WTC11 (cell line): ENCODE measurements at regions not wholly inside any gene's neighbourhood (a gene's known extent, or its start where the extent isn't known, plus 50 kb on each side); places are given as distances from the start of the nearest gene placed in this dataset.

Source experiments
- TF ChIP-seq, protein P1 (sequence below): sonication (generic); formaldehyde crosslinking; IDR thresholded peaks from 2 replicates; pipeline ENCODE4 v1.8.1; 2023; ENCODE audit warnings: mild to moderate bottlenecking, missing genetic modification reagents, moderate library complexity
- TF ChIP-seq, protein P2 (sequence below): fragments of 200-600 bp; IDR thresholded peaks from 2 replicates; pipeline ENCODE4 v1.8.0; 2022; ENCODE audit warnings: antibody characterized with exemption
- TF ChIP-seq, protein P3 (sequence below): sonication (generic); formaldehyde crosslinking; IDR thresholded peaks from 2 replicates; pipeline ENCODE4 v1.8.0; 2022; ENCODE audit warnings: mild to moderate bottlenecking, missing genetic modification reagents
- TF ChIP-seq, protein P4 (sequence below): sonication (generic); formaldehyde crosslinking; IDR thresholded peaks from 2 replicates; pipeline ENCODE4 v1.8.1; 2022; ENCODE audit warnings: mild to moderate bottlenecking, missing genetic modification reagents, moderate library complexity, borderline replicate concordance

DNA sequence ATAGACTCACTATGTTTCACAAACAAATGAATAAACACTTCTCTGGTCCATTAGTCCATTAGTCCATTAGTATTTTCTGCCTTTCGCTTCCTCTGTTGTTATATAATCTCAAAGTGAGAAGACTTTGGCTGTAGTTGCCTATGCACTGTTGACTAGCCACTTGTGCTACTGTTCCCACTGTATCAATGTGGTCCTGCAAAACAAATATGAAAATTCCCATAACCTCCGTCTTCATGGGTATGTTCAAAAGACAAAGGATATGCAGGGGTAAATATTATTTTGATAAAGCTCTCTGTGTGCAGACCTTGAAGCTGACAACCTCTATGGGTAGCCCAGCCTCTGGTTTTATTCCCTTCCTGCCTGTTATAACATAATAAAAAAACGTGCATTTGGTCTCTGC is 77.8 kb downstream of the DIO2 start:
- TF ChIP-seq, protein P1, sequence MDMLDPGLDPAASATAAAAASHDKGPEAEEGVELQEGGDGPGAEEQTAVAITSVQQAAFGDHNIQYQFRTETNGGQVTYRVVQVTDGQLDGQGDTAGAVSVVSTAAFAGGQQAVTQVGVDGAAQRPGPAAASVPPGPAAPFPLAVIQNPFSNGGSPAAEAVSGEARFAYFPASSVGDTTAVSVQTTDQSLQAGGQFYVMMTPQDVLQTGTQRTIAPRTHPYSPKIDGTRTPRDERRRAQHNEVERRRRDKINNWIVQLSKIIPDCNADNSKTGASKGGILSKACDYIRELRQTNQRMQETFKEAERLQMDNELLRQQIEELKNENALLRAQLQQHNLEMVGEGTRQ (CRISPR knock-in tag), result no peak
- TF ChIP-seq, protein P2, sequence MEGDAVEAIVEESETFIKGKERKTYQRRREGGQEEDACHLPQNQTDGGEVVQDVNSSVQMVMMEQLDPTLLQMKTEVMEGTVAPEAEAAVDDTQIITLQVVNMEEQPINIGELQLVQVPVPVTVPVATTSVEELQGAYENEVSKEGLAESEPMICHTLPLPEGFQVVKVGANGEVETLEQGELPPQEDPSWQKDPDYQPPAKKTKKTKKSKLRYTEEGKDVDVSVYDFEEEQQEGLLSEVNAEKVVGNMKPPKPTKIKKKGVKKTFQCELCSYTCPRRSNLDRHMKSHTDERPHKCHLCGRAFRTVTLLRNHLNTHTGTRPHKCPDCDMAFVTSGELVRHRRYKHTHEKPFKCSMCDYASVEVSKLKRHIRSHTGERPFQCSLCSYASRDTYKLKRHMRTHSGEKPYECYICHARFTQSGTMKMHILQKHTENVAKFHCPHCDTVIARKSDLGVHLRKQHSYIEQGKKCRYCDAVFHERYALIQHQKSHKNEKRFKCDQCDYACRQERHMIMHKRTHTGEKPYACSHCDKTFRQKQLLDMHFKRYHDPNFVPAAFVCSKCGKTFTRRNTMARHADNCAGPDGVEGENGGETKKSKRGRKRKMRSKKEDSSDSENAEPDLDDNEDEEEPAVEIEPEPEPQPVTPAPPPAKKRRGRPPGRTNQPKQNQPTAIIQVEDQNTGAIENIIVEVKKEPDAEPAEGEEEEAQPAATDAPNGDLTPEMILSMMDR, result no peak
- TF ChIP-seq, protein P3, sequence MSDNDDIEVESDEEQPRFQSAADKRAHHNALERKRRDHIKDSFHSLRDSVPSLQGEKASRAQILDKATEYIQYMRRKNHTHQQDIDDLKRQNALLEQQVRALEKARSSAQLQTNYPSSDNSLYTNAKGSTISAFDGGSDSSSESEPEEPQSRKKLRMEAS (CRISPR knock-in tag), result no peak
- TF ChIP-seq, protein P4, sequence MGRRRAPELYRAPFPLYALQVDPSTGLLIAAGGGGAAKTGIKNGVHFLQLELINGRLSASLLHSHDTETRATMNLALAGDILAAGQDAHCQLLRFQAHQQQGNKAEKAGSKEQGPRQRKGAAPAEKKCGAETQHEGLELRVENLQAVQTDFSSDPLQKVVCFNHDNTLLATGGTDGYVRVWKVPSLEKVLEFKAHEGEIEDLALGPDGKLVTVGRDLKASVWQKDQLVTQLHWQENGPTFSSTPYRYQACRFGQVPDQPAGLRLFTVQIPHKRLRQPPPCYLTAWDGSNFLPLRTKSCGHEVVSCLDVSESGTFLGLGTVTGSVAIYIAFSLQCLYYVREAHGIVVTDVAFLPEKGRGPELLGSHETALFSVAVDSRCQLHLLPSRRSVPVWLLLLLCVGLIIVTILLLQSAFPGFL (CRISPR knock-in tag), result no peak
